Activated CD8-positive, alpha-beta memory T cell treated with anti-CD3 and anti-CD28 coated beads for 24 hours (primary cell): ENCODE measurements at regions not wholly inside any gene's neighbourhood (a gene's known extent, or its start where the extent isn't known, plus 50 kb on each side); places are given as distances from the start of the nearest gene placed in this dataset.
"Not testable (repeated sequence)": the region's sequence is repeated elsewhere in the genome, so short reads cannot be mapped to it uniquely, and the experiment has no call there.

Experiments
- DNase-seq: peaks from one replicate; pipeline ENCODE4 v3.0.0-alpha.2; 2020

DNA sequence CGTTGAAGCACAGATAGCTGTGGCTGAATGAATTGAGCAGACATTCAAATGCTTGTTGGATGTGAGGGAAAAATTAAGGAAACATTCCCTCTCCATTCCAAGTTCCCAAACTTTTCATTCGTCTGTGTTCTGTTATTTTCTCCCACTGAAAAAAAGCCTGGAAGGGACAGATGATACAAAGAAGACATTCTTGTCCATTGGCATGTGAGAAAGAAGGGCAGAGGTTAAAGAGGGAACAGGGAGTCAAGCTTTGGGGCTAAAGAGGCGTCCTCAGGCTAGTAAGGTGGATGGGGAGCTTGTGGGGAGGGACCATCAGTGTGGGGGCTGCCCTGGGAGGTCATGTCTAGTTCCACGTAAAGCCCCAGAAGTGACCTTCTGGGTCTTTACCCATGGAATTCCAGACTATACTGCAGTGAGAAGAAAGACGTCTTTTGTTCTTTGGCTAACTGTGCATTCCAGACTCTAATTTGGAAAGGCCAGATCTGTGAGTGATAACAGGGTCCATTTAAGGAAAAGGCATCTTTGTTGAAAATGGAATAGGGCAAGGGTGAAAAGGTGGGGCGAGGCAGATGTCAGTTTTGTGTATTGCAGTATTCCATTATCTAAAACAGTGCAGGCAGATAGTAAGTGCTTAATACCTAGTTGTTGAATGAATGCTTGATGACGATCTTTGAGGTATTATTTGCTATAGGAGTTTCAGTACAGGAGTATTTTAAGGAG lies 117.5 kb downstream of the SOX4 start:
- no peak for DNase-seq

DNA sequence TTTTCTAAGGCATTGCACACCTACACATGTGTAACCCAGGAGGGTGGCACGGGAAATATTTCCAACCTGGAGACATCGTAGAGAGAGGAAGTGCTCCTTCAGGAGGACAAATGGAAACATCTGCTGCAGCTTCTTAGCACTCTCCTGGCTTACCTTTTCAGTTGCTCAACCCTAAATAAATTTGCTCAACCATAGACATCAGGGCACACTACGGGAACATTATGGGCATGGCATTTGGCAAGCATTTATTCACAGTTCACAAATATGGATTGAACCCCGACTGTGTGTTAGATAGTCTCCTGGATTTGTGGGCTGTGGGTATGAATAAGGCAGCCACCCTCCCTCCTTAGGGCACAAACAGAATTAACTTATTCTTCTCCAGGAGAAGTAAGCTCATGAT lies 118.7 kb downstream of the SOX4 start:
- DNase-seq = no peak

DNA sequence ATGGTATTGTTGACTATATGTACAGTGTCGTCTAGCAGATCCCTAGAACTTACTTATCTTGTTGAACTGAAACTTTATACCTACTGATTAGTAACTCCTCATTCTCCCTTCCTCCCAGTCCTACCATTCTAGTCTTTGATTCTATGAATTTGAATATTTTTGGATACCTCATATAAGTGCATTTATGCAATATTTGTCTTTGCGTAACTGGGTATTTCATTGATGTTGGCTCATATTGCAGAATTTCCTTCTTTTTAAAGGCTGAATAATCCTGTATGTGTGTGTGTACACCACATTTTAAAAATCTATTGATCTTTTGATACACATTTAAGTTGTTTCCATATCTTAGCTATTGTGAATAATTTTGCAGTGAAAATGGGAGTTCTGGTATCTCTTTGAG lies 119.9 kb downstream of the SOX4 start:
- DNase-seq = no peak

DNA sequence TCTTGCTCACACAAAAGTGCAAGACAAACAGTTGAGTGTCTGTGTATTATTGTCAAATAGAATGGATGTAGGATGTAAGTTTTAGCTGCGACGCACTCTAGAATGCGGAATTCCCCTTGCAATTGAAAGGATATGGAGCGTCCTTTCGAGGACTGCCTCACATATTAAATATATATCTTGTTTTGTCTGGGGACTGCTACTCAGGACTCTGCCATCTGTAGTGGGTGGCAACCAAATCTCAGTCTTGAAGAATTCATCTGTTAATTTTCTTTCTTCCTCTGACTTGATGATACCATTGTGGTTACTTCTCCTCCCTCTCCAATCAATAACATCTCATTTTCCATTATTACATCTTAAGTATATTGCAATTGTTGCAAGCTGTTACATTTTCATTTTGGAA lies 121.6 kb downstream of the SOX4 start:
- DNase-seq = no peak

DNA sequence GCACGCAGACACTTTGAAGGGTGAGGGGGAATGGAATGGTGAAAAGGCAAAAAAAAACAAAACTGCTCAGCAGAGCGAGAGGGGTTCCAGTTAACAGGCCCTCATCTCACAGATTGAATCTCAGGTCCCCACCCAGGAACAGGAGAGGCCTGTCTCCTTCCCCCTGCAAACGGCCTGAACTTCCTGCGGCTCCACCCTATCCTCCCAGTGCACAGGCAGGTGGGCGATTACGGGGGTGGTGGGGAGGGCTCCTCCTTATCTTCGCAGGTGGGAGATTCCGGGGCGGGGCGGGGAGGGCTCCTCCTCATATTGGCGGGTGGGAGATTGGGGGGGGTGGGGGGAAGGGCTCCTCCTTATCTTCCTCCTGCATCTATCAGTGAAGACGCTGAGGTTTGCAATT lies 129.0 kb downstream of the SOX4 start:
- no peak for DNase-seq

DNA sequence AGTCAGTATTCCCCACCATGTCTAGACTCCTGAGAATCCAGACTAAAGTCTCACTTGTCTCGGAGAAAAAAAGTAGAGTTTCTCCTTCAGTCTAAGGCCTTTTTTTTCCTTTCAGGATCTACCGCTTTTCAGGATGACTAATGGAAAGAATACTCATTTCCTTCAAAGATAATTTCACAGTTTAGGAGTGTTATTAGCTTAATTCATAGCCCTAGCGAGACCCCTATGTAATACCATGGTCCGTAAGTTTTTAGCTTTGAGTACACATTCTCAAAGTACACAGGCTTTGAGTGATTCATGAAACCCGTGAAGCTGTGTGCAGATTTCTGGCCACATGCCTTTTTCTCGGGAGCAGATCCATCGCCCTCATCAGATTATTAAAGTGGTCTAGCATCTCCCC lies 133.1 kb downstream of the SOX4 start:
- no peak for DNase-seq

DNA sequence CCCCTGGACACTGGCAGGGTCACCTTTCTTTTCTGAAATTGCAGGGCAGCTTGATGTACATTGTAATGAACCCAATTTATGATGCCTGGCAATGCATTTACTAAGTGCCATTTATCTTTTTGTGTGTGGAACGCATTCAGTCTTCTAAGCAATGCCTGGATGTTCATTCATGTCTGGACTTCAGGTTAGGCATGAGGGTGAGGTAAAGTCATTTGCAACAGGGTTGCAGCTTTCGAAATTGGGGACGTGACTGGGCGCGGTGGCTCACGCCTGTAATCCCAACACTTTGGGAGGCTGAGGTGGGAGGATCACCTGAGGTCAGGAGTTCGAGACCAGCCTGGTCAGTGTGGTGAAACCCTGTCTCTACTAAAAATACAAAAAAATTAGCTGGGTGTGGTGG lies 134.6 kb downstream of the SOX4 start:
- DNase-seq = no peak

GRCh38 chr6:21729431-21729830 lies 135.9 kb downstream of the SOX4 start:
- no peak for DNase-seq

DNA sequence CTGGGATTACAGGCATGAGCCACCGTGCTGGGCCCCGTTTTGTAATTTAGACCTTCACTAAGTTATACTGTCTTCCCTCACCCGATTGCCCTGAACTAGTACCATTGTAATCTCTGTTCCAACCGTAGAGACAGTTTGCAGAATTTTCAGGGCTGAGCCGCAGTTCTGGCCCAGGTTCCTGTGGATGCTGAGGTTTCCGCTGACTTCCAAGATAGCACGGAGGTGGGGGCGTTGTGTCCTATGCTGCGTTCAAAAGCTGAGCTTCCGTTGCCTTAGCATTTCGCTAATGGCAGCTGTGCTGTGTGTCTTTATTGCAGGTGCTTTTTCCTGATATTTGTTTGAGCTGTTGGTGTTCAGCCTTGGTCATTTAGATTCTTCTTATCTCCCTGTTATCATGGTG lies 137.0 kb downstream of the SOX4 start:
- no peak for DNase-seq

DNA sequence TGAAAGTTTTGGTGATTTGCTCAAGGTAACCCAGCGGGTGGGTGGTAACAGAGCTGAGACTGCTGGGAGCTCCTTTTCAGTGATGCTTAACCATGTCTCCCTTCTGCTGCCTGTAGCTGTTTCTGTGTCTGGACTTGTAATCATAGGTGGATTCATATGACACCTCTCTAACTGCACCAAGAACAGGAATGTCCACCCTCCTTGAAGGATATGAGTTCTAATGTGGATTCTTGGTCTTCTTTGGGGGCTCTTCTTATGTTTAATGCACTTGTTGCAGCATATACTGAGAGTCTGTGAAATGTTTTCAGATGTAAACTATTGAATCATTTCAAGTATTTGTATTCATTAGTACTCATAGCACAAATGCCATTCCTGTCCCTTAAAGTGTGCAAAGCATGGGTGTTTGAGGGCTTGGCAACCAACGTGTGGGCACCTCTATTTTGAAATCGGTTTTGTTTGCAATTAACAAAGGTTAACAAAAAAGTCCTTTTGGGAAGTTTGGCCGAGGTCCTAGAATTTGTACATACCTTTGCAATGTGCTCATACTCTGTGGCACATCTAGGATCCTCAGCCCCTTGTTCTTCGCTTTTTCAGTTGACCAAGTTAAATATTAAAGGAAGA lies 138.0 kb downstream of the SOX4 start:
- no peak for DNase-seq

GRCh38 chr6:21732032-21732730 lies 138.6 kb downstream of the SOX4 start:
- not testable (repeated sequence) for DNase-seq

DNA sequence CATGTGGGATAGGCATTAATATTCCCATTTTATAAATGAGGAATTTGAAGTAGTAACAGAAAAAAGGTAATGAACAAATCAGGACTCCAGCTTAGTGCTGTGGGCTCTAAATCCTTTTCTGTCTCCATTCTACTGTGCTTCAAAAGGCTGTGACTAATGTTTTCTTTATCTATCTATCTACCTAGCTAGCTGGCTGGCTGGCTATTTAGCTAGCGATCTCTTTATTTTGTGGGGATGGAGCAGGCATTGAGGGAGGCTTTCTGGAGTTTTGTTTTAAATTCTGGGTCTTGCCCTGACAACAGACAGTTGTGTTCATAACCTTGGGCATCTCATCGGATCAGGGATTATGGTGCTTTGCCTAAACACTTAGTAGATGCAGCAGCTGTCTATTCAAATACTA lies 139.2 kb downstream of the SOX4 start:
- DNase-seq = no peak

DNA sequence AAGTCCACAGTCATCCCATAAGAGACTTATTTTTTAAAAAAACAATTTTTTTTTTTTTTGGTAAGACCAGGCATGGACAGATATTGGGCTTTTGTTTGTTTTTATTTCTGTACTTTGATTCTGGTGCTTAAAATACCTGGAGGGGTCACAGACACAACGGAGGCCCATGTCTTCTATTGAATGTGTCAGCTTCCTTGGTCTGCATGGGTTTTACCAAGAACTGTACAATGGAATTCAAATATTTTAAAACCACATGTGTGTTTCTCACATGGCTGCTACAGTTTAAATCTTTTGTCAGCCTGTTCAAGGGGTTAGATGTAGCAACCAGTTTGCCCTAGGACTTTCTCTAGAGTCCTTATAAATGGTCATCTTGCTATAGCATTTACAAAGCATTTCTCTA lies 139.8 kb downstream of the SOX4 start:
- DNase-seq = no peak

DNA sequence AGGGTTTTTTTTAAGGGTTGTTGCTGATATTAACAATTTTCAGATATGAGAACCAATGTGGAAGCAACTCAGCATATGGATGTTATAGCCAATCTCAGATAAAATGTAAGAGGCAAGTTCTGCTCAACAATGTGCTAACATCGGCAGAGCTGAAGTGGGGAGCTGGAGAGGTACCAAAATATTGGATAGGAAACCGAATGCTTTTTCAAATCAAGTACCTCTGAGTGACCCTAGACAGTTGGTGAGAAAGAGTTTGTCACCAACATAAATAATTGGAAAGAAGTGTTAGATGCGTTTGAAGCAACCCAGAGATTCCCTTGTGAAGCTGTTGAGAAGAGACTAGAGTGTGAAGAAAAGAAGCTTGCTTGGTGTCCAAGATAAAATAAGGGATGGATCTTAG lies 140.7 kb downstream of the SOX4 start:
- no peak for DNase-seq

- no peak for DNase-seq
Observed at GRCh38 chr6:21738180-21739094, 144.9 kb downstream of the SOX4 start.

DNA sequence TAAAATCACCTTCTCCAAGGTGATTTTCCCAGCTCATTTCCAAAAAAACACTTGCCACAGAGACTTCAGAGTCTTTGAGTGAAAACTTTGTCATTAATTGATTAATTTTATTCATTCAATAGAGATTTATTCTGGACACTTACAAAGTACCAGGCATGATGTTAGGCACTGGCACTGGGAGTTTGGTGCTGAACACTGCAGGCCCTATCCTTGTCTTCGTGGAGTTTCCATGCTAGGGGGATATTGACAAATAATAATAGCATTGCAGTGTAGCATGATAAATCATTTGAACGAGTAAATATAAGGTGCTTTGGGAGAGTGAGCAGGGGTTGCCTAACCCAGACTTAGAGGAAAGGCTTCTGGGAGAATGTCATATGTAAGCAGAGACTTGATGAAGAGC lies 145.7 kb downstream of the SOX4 start:
- DNase-seq = no peak

DNA sequence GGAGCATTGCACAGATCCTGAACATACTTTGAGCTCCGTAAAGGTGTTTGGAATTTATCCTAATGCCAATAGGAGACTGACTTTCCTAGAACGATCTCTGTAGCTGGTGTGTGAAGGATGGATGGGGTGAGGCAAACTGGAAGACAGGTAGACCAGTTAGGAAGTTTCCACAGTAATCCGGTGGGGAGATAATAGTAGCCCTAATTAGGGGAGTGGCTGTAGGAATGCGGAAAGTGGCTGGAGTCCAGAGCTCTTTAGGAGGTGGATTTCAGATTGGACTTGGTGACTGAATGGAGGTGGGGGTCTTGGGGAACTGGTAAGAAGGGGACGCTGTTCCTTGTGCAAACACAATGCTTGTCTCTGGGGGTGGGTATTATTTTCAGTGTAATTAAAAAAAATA lies 146.3 kb downstream of the SOX4 start:
- no peak for DNase-seq

DNA sequence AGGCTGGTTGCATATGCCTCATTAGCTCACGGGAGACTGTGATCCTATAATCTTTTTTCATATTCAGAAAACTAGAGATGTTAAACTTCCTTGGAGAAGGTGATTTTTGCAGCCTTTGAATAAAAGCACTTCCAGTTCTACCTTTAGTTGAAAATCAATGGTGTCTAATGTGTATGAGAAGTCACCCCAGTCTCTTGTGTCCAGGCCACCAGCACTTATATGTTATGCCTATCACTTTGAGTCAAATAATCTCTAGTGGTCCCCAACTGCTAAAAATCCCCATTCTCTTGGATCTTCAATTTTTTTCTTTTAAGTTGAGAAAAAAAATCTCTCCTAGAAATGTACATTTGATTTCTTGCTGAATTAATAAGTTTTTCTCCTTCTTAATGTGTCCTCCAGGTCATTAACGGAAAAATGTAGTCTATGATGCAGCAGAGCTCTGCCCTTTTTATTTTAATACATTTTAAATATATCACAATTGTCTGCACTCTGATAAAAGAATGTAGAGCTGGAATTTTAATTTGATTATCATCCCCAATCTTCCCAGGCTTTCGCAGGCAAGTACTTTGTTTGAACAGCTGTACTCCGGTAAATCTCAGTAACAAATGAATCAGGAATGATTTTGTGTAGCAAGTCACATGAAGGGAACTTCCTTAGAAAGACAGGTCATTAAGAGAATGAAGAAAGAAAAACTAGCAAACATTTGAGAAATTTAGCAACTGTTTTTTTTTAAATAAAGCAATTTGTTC lies 147.0 kb downstream of the SOX4 start:
- DNase-seq = no peak

- no peak for DNase-seq
Observed at GRCh38 chr6:21741221-21742109, 147.9 kb downstream of the SOX4 start.

DNA sequence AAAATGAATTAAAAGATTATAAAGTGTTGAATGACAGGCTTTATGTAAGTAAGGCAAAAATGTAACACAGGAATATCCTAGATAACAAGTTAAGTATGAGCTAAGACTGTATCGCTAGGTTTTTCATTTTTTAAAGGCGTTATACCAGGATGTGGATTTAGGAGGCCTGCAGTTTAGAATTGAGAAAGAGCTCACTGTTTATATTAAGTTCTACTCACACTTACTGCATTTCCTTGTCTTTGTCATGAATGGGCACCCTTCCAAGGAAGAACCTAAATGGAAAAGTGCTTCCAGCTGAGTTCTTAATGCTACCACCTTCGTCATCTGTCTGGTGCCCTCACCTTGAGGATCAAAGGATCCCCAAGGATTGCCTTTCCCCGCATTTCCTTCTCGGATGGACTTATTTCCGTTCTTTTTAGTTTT lies 148.7 kb downstream of the SOX4 start:
- no peak for DNase-seq

GRCh38 chr6:21744331-21744730 lies 150.8 kb downstream of the SOX4 start:
- no peak for DNase-seq
